ENCODE measurements at regions not wholly inside any gene's neighbourhood (a gene's known extent, or its start where the extent isn't known, plus 50 kb on each side); places are given as distances from the start of the nearest gene placed in this dataset.
"Not testable (repeated sequence)": the region's sequence is repeated elsewhere in the genome, so short reads cannot be mapped to it uniquely, and the experiment has no call there.

- POLR2A ChIA-PET; DNase-seq (ENCODE audit: low read depth, low spot score); H3K79me2 ChIP-seq (ENCODE audit: control insufficient read depth, insufficient read depth, low read length); H2AFZ ChIP-seq (ENCODE audit: control insufficient read depth, low read depth, low read length); H3K4me1 ChIP-seq (ENCODE audit: control insufficient read depth, insufficient read depth, low read length); H4K20me1 ChIP-seq (ENCODE audit: control insufficient read depth, insufficient read depth); BruUV-seq (replicated peaks); in situ Hi-C loops (cut with MboI); CTCF ChIA-PET; H3K4me3 ChIP-seq; ATAC-seq; RAD21 ChIA-PET (ENCODE audit: unreplicated experiment); intact Hi-C loops (cut with micrococcal nuclease; ENCODE audit: unreplicated experiment); H3K9me3 ChIP-seq (replicated peaks; ENCODE audit: control insufficient read depth, insufficient read depth, low read length); H3K9ac ChIP-seq (ENCODE audit: control insufficient read depth, insufficient read depth, low read length); H3K27me3 ChIP-seq (replicated peaks in 1 of 2; ENCODE audit: control insufficient read depth in 2 of 2, insufficient read depth in 2 of 2, low read length in 1 of 2); SMC1A ChIA-PET (ENCODE audit: uncharacterized antibody, unreplicated experiment); FAIRE-seq; H3K4me2 ChIP-seq (ENCODE audit: control insufficient read depth, insufficient read depth); H3K27ac ChIP-seq (ENCODE audit: control insufficient read depth, insufficient read depth); H3K36me3 ChIP-seq (ENCODE audit: control insufficient read depth in 2 of 2, insufficient read depth in 2 of 2, low read length in 1 of 2): not testable (repeated sequence)
- 74% methylated on average over 9 of the region's 43 CpGs for WGBS (ENCODE audit: insufficient coverage, insufficient replicate concordance, low lambda C conversion rate, missing lambda C conversion rate)
Observed at GRCh38 chr7:56370208-56370872, 254.1 kb upstream of the NUPR2 start.

- H3K27me3 ChIP-seq (replicated peaks in 1 of 2; ENCODE audit: control insufficient read depth in 2 of 2, insufficient read depth in 2 of 2, low read length in 1 of 2); H3K4me1 ChIP-seq (ENCODE audit: control insufficient read depth, insufficient read depth, low read length); RAD21 ChIA-PET (ENCODE audit: unreplicated experiment); H4K20me1 ChIP-seq (ENCODE audit: control insufficient read depth, insufficient read depth); H2AFZ ChIP-seq (ENCODE audit: control insufficient read depth, low read depth, low read length); CTCF ChIA-PET; in situ Hi-C loops (cut with MboI); POLR2A ChIA-PET; intact Hi-C loops (cut with micrococcal nuclease; ENCODE audit: unreplicated experiment); SMC1A ChIA-PET (ENCODE audit: uncharacterized antibody, unreplicated experiment); H3K27ac ChIP-seq (ENCODE audit: control insufficient read depth, insufficient read depth); ATAC-seq; BruUV-seq (replicated peaks); H3K36me3 ChIP-seq (ENCODE audit: control insufficient read depth in 2 of 2, insufficient read depth in 2 of 2, low read length in 1 of 2); FAIRE-seq; H3K79me2 ChIP-seq (ENCODE audit: control insufficient read depth, insufficient read depth, low read length); H3K9ac ChIP-seq (ENCODE audit: control insufficient read depth, insufficient read depth, low read length); DNase-seq (ENCODE audit: low read depth, low spot score); H3K4me2 ChIP-seq (ENCODE audit: control insufficient read depth, insufficient read depth); H3K9me3 ChIP-seq (replicated peaks; ENCODE audit: control insufficient read depth, insufficient read depth, low read length); H3K4me3 ChIP-seq: not testable (repeated sequence)
- WGBS (ENCODE audit: insufficient coverage, insufficient replicate concordance, low lambda C conversion rate, missing lambda C conversion rate) = 85% methylated on average over 3 of the region's 19 CpGs
Observed at GRCh38 chr7:56367914-56368313, 251.7 kb upstream of the NUPR2 start.

GRCh38 chr7:56367411-56367810, 251.2 kb upstream of the NUPR2 start:
- SMC1A ChIA-PET (ENCODE audit: uncharacterized antibody, unreplicated experiment); H3K4me2 ChIP-seq (ENCODE audit: control insufficient read depth, insufficient read depth); BruUV-seq (replicated peaks); H3K4me1 ChIP-seq (ENCODE audit: control insufficient read depth, insufficient read depth, low read length); RAD21 ChIA-PET (ENCODE audit: unreplicated experiment); H3K79me2 ChIP-seq (ENCODE audit: control insufficient read depth, insufficient read depth, low read length); H3K9me3 ChIP-seq (replicated peaks; ENCODE audit: control insufficient read depth, insufficient read depth, low read length); H3K27ac ChIP-seq (ENCODE audit: control insufficient read depth, insufficient read depth); DNase-seq (ENCODE audit: low read depth, low spot score); FAIRE-seq; ATAC-seq; in situ Hi-C loops (cut with MboI); intact Hi-C loops (cut with micrococcal nuclease; ENCODE audit: unreplicated experiment); H3K9ac ChIP-seq (ENCODE audit: control insufficient read depth, insufficient read depth, low read length); POLR2A ChIA-PET; CTCF ChIA-PET; H4K20me1 ChIP-seq (ENCODE audit: control insufficient read depth, insufficient read depth); H2AFZ ChIP-seq (ENCODE audit: control insufficient read depth, low read depth, low read length); H3K4me3 ChIP-seq; H3K27me3 ChIP-seq (replicated peaks in 1 of 2; ENCODE audit: control insufficient read depth in 2 of 2, insufficient read depth in 2 of 2, low read length in 1 of 2); H3K36me3 ChIP-seq (ENCODE audit: control insufficient read depth in 2 of 2, insufficient read depth in 2 of 2, low read length in 1 of 2): not testable (repeated sequence)
- WGBS (ENCODE audit: insufficient coverage, insufficient replicate concordance, low lambda C conversion rate, missing lambda C conversion rate) = 83% methylated on average over 19 of the region's 24 CpGs

- H3K4me1 ChIP-seq (ENCODE audit: control insufficient read depth, insufficient read depth, low read length); H3K36me3 ChIP-seq (ENCODE audit: control insufficient read depth in 2 of 2, insufficient read depth in 2 of 2, low read length in 1 of 2); H4K20me1 ChIP-seq (ENCODE audit: control insufficient read depth, insufficient read depth); H3K9ac ChIP-seq (ENCODE audit: control insufficient read depth, insufficient read depth, low read length); BruUV-seq (replicated peaks); H3K27ac ChIP-seq (ENCODE audit: control insufficient read depth, insufficient read depth); H3K4me2 ChIP-seq (ENCODE audit: control insufficient read depth, insufficient read depth); H3K27me3 ChIP-seq (replicated peaks in 1 of 2; ENCODE audit: control insufficient read depth in 2 of 2, insufficient read depth in 2 of 2, low read length in 1 of 2); H3K4me3 ChIP-seq; DNase-seq (ENCODE audit: low read depth, low spot score); intact Hi-C loops (cut with micrococcal nuclease; ENCODE audit: unreplicated experiment); FAIRE-seq; H3K9me3 ChIP-seq (replicated peaks; ENCODE audit: control insufficient read depth, insufficient read depth, low read length); ATAC-seq; H3K79me2 ChIP-seq (ENCODE audit: control insufficient read depth, insufficient read depth, low read length); H2AFZ ChIP-seq (ENCODE audit: control insufficient read depth, low read depth, low read length); SMC1A ChIA-PET (ENCODE audit: uncharacterized antibody, unreplicated experiment); POLR2A ChIA-PET; CTCF ChIA-PET; RAD21 ChIA-PET (ENCODE audit: unreplicated experiment); in situ Hi-C loops (cut with MboI): not testable (repeated sequence)
- WGBS (ENCODE audit: insufficient coverage, insufficient replicate concordance, low lambda C conversion rate, missing lambda C conversion rate) = 48% methylated on average over 20 of the region's 22 CpGs
Observed at GRCh38 chr7:56366701-56367100, 250.5 kb upstream of the NUPR2 start.

Data from GM12878 (cell line).